ENCODE measurements at regions not wholly inside any gene's neighbourhood (a gene's known extent, or its start where the extent isn't known, plus 50 kb on each side); places are given as distances from the start of the nearest gene placed in this dataset.

GRCh38 chr4:127151941-127152340 lies 480.8 kb upstream of the INTU start:
- Mint-ChIP-seq H3K4me1 (no peaks in the 10 kb centered on the region), H3K36me3 (no peaks in the 10 kb centered on the region), H3K27ac (no peak overlapping the region), H3K4me3 (no peak overlapping the region), H3K27me3 (ENCODE audit: low read depth) (no peaks in the 10 kb centered on the region), H3K9me3 (0 out of 2 replicates have a peak, but pooled peaks cover 4% of the 10 kb centered on the region)
- TF ChIP-seq ZNF121 (CRISPR knock-in tag; IDR thresholded peaks at IDR 0.05) (no peak), ZBTB43 (CRISPR knock-in tag; IDR thresholded peaks at IDR 0.05) (no peak), FOXJ3 (CRISPR knock-in tag; IDR thresholded peaks at IDR 0.05; ENCODE audit: borderline replicate concordance) (no peak), ZNF263 (CRISPR knock-in tag; IDR thresholded peaks at IDR 0.05; ENCODE audit: low read depth) (no peak), FOXK1 (CRISPR knock-in tag; IDR thresholded peaks at IDR 0.05) (no peak), FOXP1 (CRISPR knock-in tag; IDR thresholded peaks at IDR 0.05; ENCODE audit: borderline replicate concordance) (no peak), RORB (CRISPR knock-in tag; IDR thresholded peaks at IDR 0.05) (no peak), ZNF671 (CRISPR knock-in tag; IDR thresholded peaks at IDR 0.05) (no peak), KAT7 (CRISPR knock-in tag; IDR thresholded peaks at IDR 0.05; ENCODE audit: borderline replicate concordance) (no peak), OVOL2 (CRISPR knock-in tag; IDR thresholded peaks at IDR 0.05; ENCODE audit: borderline replicate concordance) (no peak), CBFB (CRISPR knock-in tag; IDR thresholded peaks at IDR 0.05; ENCODE audit: low read depth) (no peak), ZNF396 (CRISPR knock-in tag; IDR thresholded peaks at IDR 0.05; ENCODE audit: borderline replicate concordance) (no peak), SMAD3 (CRISPR knock-in tag; IDR thresholded peaks at IDR 0.05; ENCODE audit: borderline replicate concordance) (no peak), TCF7 (CRISPR knock-in tag; IDR thresholded peaks at IDR 0.05; ENCODE audit: low read depth) (no peak), NR2C2 (CRISPR knock-in tag; IDR thresholded peaks at IDR 0.05) (no peak), ZNF281 (CRISPR knock-in tag; IDR thresholded peaks at IDR 0.05) (no peak), HMGA2 (CRISPR knock-in tag; IDR thresholded peaks at IDR 0.05) (no peak), NR3C1 (CRISPR knock-in tag; conservative IDR thresholded peaks at IDR 0.05; ENCODE audit: low read depth) (no peak), TEAD1 (CRISPR knock-in tag; IDR thresholded peaks at IDR 0.05) (no peak)
- TF ChIP-seq, protein P1, sequence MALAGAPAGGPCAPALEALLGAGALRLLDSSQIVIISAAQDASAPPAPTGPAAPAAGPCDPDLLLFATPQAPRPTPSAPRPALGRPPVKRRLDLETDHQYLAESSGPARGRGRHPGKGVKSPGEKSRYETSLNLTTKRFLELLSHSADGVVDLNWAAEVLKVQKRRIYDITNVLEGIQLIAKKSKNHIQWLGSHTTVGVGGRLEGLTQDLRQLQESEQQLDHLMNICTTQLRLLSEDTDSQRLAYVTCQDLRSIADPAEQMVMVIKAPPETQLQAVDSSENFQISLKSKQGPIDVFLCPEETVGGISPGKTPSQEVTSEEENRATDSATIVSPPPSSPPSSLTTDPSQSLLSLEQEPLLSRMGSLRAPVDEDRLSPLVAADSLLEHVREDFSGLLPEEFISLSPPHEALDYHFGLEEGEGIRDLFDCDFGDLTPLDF (CRISPR knock-in tag; IDR thresholded peaks at IDR 0.05): no peak
- ChIA-PET CTCF (no interaction called here), POLR2A (no interaction called here)
- ATAC-seq (no peak), DNase-seq (ENCODE audit: low spot score) (no peak)

DNA sequence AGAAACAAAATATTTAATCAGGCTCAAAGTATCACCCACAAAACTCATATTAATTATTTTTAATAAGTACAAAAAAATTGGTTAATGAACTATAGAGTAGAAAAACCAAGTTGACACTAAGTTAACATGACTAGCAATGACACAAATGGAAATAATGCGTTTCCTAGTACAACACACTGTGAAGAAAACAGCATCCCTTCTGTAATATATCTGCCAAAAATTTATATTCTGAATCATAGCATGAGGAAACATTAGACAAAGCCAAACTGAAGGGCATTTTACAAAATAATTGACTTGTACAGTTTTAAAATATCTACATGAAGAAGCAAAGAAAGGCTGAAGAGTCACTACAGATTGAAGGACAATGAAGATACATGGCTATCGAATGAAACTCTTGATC lies 477.6 kb upstream of the INTU start:
- ChIA-PET POLR2A (no interaction called here), CTCF (no interaction called here)
- Mint-ChIP-seq H3K4me1 (no peaks in the 10 kb centered on the region), H3K27ac (no peak overlapping the region), H3K27me3 (ENCODE audit: low read depth) (no peaks in the 10 kb centered on the region), H3K36me3 (0 out of 2 replicates have a peak, but pooled peaks cover 3% of the 10 kb centered on the region), H3K4me3 (no peak overlapping the region), H3K9me3 (0 out of 2 replicates have a peak, but pooled peaks cover 4% of the 10 kb centered on the region)
- ATAC-seq (no peak), DNase-seq (ENCODE audit: low spot score) (no peak)
- no peak for TF ChIP-seq NR1H2 (CRISPR knock-in tag; IDR thresholded peaks at IDR 0.05)
- TF ChIP-seq ZNF281 (CRISPR knock-in tag; IDR thresholded peaks at IDR 0.05): no peak
- TF ChIP-seq ZNF232 (CRISPR knock-in tag; IDR thresholded peaks at IDR 0.05): no peak
- TF ChIP-seq TEAD1 (CRISPR knock-in tag; IDR thresholded peaks at IDR 0.05): no peak
- no peak for TF ChIP-seq SMAD3 (CRISPR knock-in tag; IDR thresholded peaks at IDR 0.05; ENCODE audit: borderline replicate concordance)
- TF ChIP-seq ZSCAN18 (CRISPR knock-in tag; IDR thresholded peaks at IDR 0.05): no peak
- TF ChIP-seq NR3C1 (CRISPR knock-in tag; conservative IDR thresholded peaks at IDR 0.05; ENCODE audit: low read depth): no peak
- TF ChIP-seq MLX (CRISPR knock-in tag; IDR thresholded peaks at IDR 0.05): no peak
